Stimulated activated naive CD8-positive, alpha-beta T cell treated with anti-CD3 and anti-CD28 coated beads, Interleukin-15, Interleukin-2, amounts not matched to agents 100 U/mL and 50 U/mL, for 24 hours (primary cell): ENCODE measurements at regions not wholly inside any gene's neighbourhood (a gene's known extent, or its start where the extent isn't known, plus 50 kb on each side); places are given as distances from the start of the nearest gene placed in this dataset.
"Not testable (repeated sequence)": the region's sequence is repeated elsewhere in the genome, so short reads cannot be mapped to it uniquely, and the experiment has no call there.

Source experiments
- ATAC-seq: fragments of 150-1000 bp; cut with Tn5 transposase; one replicate; pipeline ENCODE4 v1.10.0; 2021
- DNase-seq: peaks from one replicate; pipeline ENCODE4 v3.0.0; 2021

DNA sequence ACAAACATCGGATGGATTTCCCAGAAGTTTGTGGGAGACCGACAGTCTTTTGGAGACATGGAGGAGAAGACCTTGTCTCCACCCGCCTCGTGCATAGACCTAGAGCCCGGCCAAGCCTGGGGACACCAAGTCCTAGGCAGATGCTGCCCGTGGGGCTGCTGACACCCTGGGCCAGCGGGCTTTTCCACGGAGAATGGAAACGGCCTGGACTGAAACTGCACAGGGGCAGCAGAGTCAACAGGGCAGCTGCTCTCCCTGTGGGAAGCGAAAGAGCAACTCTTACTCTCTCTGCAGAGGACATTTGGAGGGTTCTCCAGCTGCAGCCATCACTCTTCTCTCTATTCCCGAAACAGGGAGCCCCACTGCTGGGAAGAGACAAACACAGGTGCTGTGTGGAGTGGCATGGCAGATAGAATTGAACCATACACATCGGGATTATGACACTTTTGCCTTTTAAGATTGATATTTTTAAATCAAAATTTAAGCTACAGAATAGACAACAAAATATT lies 401.2 kb downstream of the THBS2 start:
- ATAC-seq (no peak), DNase-seq (no peak)

DNA sequence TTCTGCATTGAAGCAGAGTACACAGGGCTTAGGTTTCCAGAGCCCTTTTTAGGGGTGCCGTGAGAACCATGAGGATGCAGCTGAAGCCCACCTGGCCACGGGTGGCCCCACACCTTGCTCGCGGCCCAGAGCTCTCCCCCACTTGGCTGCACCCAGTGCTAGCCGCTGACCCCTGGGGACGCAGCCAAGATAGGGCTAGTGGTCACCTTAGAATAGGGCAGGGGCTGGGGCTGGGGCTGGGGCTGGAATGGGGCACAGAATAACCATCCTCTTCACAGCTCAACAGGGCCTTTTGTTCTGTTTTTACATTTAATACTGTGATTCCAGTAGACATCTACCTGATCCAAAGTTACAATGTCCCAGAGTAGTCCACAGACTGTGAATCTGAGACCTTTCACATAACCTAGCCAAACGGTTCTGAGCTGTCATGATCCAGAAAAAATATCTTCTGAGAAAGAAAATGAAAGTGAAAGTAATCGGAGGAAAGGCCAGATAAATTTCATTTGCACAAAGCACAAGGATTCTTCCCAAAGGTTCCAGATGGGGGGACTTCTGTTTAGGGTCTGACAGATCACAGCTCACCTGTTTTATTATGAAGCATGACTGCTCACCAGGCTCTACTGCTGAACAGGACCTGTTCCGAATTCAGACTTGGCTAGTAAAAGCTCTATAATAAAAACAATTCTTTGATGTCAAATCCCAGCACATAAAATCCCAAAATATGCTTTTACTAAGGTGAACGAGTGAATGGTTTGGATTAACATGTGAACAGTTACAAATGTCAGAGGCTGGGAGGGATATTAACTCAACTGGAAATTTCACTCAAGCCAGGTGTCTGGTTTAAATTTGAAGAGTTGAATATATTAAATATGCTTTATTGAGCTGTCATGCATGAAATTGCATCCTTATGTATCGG lies 401.9 kb downstream of the THBS2 start:
- ATAC-seq, result no peak
- no peak for DNase-seq

DNA sequence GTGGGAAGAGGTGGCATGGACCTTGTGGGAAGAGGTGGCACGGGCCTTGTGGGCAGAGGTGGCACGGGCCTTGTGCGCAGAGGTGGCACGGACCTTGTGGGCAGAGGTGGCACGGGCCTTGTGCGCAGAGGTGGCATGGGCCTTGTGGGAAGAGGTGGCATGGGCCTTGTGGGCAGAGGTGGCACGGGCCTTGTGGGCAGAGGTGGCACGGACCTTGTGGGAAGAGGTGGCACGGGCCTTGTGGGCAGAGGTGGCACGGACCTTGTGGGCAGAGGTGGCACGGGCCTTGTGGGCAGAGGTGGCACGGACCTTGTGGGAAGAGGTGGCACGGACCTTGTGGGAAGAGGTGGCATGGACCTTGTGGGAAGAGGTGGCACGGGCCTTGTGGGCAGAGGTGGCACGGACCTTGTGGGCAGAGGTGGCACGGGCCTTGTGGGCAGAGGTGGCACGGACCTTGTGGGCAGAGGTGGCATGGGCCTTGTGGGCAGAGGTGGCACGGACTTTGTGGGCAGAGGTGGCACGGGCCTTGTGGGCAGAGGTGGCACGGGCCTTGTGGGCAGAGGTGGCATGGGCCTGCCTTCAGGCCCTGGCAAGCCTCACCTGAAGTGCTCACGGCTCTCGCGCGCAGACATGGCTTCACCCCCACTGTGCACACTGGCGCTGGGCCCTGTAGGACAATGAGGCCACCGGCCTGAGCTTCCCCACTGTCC lies 403.5 kb downstream of the THBS2 start:
- not testable (repeated sequence) for ATAC-seq, DNase-seq

DNA sequence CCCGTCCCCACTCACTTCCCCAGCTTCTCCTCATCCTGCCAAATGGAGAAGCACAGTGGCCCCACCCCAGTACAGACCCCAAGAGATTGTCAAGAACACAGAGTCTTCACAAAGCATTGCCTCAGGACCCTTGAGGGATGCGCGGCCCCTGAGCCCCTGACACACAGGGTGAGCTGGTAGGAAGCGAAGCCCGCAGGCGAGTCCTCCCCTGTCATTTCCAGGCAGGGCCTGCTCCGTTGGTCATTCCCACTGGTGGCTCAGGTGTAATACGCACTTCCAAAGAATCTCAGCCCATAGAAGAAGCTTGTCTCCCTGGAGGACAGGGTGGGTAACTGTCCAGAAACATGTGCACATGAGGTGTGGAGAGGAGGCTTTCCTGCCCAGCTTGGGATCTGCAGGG lies 404.2 kb downstream of the THBS2 start:
- ATAC-seq (no peak), DNase-seq (no peak)

DNA sequence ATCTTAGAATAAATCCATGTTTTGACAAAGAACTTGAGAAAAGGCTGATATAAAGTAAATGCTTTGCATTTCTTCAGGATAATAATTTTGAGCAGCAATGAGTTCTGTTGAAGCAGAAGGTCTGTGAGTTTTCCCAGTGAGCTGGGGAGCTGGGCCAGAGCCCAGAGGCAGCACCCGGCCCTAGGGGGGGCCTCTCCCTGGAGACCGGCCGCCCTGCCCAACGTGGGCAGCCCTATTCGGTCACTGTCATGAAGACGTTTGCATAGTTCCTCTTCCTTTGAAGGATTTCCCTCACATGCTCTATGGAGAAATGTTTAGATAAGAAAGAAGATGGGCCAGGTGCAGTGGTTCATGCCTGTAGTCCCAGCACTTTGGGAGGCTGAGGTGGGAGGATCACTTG lies 404.8 kb downstream of the THBS2 start:
- no peak for ATAC-seq
- DNase-seq, result no peak

DNA sequence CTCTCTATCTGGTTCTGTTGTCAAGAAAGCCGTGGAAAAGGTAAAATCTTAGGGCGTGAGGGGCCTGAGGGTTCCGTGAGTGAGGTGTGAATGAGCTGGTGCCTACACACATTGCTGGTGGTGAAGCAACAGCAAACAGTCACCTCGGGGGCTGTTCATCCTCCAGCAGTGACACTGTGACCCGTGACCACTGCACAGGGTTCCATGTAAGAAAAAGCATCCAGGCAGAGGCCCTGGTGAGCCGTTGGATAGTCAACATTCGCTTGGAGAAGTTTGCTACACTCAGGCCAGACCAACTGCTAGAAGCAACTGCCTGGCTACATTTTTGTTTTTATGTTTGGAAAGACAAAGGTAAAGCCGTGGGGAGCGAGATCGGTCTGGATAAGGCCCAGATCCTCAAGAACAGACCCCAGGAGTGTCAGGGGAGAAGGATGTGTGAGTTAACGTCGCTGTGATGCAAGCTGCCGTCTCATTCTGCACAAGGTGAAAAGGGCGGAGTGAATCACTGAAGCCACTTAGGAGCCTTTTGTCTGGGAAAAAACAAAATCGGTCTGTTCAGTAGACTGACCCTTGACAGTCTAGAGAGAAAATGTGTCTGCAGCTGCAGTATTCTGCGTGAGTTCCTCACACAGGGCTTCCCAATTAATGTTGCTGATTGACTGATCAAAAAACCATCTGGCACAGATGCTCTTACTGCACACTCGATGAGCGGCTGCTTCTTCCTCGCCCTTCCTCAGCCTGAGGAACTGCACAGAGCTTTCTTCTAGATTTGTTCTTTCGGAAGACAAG lies 404.0 kb downstream of the SMOC2 start:
- DNase-seq (no peak), ATAC-seq (no peak)

DNA sequence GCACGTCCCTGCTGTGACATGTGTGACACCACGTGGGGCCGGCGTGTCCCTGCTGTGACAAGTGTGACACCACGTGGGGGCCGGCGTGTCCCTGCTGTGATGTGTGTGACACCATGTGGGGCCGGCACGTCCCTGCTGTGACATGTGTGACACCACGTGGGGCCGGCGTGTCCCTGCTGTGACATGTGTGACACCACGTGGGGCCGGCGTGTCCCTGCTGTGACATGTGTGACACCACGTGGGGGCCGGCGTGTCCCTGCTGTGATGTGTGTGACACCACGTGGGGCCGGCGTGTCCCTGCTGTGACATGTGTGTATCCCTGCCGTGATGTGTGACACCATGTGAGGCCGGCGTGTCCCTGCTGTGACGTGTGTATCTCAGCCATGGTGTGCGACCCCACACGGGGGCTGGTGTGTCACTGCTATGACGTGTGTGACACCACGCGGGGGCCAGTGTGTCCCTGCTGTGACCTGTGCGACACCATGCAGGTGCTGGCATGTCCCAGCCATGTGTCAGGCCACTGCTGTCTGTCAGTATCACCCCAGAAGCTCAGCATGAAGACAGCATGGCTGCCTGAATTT lies 401.7 kb downstream of the SMOC2 start:
- ATAC-seq, DNase-seq: not testable (repeated sequence)

DNA sequence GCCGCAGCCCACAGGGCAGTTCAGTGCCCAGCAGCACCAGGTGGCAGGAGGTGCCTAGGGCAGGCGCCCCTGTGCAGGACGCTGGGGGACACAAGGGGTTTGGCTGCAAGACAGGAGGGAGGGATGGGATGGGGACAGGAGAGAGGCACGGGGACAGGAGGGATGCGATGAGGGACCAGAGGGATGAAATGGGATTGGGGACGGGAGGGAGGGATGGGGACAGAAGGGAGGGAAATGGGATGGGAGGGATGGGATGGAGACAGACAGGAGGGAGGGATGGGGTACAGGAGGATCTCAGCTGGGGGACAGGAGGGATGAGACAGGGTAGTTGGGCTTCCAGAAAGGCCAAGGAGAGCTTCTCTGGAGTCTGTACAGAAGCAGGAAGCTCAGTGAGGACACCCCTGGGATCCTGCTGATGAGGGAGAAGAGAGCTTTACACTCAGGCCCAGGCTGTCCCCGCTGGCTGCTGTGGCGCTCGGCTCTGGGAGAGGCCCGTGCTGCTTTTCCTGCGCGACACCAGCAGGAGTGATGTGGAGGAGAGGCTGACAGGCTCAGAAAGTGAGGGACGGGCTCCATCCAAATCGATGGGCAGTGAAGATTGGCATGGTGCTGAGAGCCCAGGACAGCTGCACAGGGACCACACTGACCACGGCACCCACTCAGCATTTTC lies 400.8 kb downstream of the SMOC2 start:
- ATAC-seq (no peak), DNase-seq (no peak)

DNA sequence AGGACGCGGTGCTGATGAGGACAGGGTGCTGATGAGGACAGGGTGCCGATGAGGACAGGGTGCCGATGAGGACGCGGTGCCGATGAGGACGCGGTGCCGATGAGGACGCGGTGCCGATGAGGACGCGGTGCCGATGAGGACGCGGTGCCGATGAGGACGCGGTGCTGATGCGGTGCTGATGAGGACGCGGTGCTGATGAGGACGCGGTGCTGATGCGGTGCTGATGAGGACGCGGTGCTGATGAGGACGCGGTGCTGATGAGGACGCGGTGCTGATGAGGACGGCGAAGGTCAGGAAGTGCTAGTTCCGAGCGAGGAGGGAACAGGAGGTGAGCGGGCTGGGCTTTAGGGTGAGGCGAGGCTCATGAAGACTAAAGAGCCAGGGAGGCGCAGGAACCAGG lies 399.9 kb downstream of the SMOC2 start:
- not testable (repeated sequence) for ATAC-seq, DNase-seq

DNA sequence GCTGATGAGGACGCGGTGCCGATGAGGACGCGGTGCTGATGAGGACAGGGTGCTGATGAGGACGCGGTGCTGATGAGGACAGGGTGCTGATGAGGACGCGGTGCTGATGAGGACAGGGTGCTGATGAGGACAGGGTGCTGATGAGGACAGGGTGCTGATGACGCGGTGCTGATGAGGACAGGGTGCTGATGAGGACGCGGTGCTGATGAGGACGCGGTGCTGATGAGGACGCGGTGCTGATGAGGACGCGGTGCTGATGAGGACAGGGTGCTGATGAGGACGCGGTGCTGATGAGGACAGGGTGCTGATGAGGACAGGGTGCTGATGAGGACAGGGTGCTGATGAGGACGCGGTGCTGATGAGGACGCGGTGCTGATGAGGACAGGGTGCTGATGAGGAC lies 399.3 kb downstream of the SMOC2 start:
- DNase-seq, ATAC-seq: not testable (repeated sequence)

DNA sequence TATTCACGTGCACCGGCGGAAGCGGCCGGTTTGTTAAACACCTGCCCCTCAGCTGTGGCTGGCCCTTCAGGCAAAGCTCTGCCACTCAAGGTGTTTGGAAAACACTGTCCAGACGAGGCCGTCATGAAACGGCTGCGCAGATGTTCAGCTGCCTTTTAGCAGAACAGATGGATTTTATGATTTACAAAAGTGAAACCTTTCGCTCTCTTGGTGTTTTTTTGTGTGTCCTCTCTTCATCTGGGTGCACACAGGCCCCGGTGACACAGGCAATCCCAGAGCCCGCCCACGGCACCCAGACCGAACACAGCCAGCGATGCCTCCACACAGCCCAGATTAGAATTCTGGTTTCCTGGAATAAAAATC lies 397.0 kb downstream of the SMOC2 start:
- ATAC-seq, result no peak
- DNase-seq, result no peak

DNA sequence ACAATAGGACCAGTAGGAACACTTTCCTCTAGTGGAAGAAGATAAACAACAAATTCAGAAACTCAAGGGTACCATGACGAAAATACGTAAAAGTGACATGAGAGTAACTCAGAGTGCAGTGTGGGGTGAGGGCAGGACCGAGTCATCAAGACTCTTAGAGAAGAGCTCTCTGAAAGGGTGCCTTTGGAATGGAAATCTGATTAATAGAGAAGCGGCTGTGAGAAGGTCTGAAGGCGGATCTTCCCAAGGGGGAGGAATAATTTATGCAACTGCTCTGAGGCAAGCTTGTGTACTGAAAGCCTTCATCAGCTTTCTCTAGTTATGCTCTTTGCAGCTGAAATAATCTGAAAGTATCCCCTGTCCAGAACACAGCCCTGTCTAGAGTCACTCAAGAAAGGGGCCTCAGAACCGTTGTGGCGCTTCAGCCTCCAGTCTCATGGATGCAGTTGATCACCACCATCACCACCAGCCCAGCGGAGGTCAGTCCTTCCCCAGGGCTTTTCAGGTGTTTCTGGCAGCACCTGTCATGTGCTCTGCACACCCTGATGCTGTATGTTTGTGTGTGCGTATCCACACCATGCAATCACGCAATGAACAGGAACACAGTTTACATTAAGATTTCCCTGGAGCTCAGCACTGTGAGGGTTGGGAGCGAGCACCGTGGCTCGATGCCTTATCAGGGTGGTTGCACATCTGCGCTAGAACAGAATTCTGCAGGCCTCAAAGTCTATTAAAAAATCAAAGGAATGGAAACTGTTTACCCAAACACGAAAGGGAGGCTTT lies 396.5 kb downstream of the SMOC2 start:
- ATAC-seq (no peak), DNase-seq (no peak)

DNA sequence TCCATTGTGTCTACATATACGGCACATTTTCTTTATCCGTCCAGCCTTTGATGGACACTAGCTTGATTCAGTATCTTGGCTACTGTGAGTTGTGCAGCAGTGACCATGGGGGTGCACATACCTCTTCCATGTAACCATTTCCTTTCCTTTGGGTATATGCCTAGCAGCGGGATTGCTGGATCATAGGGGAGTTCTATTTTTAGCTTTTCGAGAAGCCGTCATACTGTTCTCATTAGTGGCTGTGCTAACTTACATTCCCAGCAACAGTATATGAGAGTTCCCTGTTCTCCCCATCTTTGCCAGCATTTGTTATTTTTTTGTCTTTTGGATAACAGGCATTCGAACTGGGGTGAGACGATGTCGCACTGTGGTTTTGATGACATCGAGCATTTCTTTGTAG lies 395.0 kb downstream of the SMOC2 start:
- ATAC-seq (no peak), DNase-seq (no peak)

DNA sequence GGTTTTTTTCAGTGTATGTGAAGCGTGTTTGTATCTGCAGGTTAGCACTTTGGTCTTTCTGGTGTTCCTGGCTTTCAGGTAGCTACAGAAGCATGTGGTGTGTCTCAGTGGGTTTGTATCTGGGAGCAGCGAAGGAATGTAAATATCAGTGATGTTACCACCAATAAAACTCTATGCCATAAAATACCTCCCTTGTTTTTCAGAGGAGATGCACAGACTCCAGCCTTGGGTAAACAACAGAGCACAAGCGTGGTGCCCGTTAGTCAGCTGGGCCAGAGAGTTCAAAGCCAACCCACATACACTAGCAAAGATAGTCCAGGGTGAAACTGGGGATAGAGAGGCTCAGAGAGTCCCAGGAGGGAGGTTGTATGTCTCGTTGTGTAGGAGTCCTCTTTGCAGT lies 393.8 kb downstream of the SMOC2 start:
- ATAC-seq (no peak), DNase-seq (no peak)

DNA sequence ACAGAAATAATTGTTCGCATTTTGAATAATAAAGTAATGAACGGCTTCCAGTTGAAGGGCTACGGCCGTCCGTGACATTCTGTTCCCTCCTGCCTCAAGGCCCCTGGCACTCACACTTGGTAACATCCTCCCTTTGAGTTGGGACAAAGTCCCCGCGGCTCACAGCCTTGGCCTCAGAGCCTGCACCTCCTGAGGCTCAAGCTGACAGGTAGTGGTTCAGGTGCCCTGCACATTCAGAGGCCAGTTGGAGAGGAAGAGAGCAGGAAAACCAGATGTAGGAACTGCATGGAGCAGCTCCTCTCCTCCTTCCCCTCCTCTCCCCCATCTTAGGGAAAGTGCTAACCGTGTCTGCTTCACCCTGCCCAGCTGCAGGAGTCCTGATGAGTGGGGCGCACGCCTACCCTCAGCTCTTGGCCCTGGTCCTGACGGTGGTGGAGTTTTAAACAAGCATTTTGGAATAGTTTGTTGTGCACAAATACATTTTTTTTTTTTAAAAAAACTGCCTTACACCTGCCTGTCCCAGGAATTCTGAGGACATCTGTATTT lies 393.1 kb downstream of the SMOC2 start:
- ATAC-seq, result no peak
- no peak for DNase-seq

DNA sequence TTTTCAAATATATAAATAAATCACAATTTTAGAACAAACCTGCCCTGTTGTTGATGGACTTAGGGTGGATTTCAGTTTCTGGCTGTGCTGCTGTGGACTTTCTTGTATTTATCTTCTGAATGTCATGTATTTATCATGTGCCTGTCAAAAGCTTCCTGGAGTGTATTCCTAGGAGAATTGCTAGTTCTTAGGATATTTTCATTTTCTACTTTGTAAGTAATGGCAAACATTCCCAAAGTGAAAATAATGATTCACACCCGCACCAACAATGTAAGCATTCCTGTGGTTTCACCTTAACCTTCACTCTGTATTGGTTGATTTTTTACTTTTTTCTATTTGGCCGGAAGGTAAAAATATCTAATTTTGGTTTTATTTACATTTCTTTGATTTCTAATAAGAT lies 387.8 kb downstream of the SMOC2 start:
- DNase-seq (no peak), ATAC-seq (no peak)

DNA sequence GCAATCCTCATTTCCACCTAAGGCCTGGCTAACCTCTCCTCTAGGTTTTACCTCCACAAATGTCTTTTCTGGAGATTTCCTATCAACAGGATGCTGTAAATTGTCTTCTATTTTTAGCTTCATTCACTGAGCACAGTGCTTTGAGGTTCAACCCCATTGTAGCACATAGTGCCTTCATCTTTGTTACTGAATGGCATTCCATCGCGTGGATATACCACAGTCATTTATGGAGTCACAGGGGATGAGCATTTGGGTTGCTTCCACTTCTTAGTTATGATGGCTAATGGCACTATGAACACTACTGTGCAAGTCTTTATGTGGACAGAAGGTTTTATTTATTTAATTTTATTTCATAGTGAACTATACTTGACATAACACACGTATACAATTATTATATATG lies 387.1 kb downstream of the SMOC2 start:
- ATAC-seq, result no peak
- DNase-seq, result no peak

DNA sequence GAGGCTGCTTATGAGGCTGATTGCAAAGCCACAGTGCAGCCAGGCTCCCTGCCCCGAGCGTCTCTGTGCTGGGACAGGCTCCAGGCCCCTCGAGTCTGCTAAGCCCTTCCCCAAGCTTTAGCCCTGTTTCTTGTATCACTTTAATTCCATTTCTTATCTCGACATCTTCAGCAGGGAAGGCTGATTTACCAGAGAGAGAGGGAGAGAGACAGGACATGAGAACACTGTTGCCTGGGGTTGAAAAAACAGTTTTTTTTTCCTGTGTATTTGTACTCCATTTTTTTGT lies 386.5 kb downstream of the SMOC2 start:
- ATAC-seq (no peak), DNase-seq (no peak)

DNA sequence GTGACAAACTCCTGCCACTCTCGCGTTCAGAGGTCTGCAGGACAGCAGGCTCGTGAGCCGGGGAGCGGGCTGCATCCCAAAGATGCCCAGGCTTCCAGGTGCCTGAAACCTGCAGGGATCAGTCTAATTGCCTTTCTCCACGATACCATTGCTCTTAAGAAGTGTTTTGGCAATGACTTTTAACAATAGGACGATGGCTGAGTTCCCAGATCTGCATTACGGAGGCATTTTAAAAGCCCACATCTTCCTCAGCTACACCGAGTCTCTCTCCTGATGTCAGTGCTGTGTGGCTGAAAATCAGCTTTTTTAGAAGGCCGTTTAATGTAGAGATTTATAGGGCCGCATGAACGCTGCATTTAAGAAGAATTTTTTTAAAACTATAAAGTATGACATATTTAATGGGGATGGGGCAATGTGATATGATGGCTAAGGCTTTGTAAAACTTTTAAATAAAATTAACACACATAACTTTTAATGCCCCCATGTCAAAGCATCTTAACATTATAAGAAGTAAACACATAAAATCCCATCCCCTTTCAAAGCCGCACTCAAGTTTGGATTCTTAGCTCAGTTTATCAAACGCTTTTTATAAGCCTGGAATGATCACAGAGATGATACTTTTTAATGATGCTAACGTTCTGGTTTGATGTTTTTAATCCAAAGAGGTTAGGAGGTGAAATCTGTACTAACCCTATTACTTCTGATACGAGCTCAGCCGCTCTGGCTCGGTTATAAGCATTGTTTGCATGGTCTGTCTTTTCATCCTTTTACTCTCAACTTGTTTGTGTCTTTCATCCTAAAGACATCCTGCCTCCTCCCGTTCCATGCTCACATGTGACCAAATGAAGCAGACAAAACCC lies 386.0 kb downstream of the SMOC2 start:
- DNase-seq (no peak), ATAC-seq (no peak)

DNA sequence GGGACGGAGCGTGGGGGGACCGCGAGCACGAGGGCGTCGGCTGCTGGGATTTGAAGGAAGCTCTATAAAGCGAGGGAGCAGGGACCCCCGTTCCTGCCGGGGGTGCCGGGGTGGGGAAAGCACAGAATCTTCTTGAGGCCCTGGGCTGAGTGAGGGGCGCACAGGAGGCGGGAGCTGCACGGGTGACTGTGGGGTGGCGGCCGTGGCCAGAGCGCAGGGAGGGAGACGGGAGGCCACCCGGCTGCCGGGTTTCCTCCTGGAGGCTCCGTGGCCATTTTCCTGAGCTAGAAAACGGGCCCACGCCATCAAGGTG lies 385.1 kb downstream of the SMOC2 start:
- DNase-seq (no peak), ATAC-seq (no peak)
